Cardiac fibroblast (primary cell): ENCODE measurements at regions not wholly inside any gene's neighbourhood (a gene's known extent, or its start where the extent isn't known, plus 50 kb on each side); places are given as distances from the start of the nearest gene placed in this dataset.

Experiments
- DNase-seq, 2 donors: peaks; one replicate each; pipeline versions ENCODE4 v3.0.0 to v3.0.0-alpha.2; 2010; ENCODE audit warnings: low read depth in 2 of 2
- H3K4me3 ChIP-seq, 2 donors: replicated peaks in 1 of 2; 1 replicate in 1 of 2; 2 replicates in 1 of 2; pipeline ENCODE4 v1.5.1; 2011; ENCODE audit warnings: low read depth in 2 of 2, low read length in 2 of 2, mild to moderate bottlenecking in 2 of 2, moderate library complexity in 1 of 2
- TF ChIP-seq, protein P1 (sequence below): IDR thresholded peaks from one replicate; pipeline ENCODE4 v1.5.1; 2011; ENCODE audit warnings: low read depth, mild to moderate bottlenecking, low read length, inconsistent platforms

DNA sequence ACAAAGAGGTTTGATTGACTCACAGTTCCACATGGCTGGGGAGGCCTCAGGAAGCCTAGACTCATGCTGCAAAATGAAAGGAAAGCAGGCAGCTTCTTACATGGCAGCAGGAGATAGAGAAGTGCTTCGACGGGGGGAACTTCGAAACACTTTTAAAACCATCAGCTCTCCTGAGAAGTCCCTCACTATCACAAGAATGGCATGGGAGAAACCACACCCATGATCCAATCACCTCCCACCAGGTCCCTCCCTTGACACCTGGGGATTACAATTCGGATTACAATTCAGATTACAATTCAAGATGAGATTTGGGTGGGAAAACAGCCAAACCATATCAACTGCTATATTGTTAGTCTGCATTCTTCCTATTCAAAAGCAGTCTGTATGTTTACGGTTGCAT, 322.3 kb upstream of the ISL1 start:
- TF ChIP-seq, protein P1, sequence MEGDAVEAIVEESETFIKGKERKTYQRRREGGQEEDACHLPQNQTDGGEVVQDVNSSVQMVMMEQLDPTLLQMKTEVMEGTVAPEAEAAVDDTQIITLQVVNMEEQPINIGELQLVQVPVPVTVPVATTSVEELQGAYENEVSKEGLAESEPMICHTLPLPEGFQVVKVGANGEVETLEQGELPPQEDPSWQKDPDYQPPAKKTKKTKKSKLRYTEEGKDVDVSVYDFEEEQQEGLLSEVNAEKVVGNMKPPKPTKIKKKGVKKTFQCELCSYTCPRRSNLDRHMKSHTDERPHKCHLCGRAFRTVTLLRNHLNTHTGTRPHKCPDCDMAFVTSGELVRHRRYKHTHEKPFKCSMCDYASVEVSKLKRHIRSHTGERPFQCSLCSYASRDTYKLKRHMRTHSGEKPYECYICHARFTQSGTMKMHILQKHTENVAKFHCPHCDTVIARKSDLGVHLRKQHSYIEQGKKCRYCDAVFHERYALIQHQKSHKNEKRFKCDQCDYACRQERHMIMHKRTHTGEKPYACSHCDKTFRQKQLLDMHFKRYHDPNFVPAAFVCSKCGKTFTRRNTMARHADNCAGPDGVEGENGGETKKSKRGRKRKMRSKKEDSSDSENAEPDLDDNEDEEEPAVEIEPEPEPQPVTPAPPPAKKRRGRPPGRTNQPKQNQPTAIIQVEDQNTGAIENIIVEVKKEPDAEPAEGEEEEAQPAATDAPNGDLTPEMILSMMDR = no peak
- no peak for DNase-seq

DNA sequence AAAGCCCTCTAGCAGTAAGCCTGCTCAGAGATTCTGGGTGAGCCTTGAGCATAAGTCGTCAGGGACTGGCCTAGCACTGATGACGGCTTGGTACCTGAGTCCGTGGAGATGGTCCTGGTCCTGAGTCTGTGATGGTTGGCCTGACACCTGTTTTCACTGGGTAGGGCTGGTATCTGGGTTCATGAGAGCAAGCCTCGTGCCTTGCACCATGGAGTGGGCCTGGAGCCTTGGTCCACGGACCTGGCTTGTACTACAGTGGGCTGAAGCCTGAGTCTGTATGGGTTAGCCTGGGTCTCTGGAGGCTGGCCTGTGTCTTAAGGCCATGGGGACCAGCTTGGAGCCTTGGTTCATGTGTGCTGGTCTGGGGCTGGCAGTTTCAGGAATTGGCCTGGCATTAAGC, 310.3 kb upstream of the ISL1 start:
- no peak for DNase-seq
- TF ChIP-seq, protein P1 = no peak
- no peak overlapping the region for H3K4me3 ChIP-seq

More for the DNA sequence above, 322.3 kb upstream of the ISL1 start:
- H3K4me3 ChIP-seq = no peak overlapping the region

DNA sequence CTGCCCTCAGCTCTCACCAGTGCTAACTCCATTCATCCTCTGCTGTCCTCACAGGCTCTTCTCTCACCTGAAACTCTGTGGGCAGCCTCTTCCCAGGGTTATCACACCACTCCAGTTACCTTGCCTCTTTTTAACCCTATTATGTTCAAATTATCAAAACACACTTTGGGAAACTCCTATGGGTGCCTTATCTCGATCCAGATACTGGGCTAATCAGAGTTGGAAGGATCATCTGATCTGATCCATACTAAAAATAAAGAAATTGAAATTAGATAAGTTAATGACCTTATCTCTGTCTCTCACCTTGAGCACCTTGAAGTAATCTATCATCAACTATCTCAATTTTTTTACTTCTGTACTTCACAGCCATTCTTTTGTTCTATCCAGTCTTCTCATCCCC, 300.5 kb upstream of the ISL1 start:
- no peak for DNase-seq
- H3K4me3 ChIP-seq = no peak overlapping the region
- TF ChIP-seq, protein P1 = no peak

DNA sequence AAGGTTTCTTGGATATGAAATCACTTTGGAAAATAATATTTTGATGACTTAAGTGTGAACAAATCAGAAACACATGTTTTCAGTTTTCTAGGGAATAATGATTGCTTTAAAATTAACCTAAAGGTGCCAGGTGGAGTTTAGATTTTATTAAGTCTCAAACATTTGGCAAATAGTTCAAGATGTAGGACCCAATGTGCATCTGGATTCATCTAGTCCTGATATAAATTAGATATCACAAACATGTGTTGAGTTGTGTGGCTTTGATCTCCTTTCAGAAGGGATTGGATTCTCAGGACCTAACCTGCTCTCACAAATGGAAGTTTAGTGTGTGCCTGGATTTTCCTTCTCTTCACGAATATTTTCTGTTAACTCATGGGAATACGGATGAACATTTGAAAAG, 291.4 kb upstream of the ISL1 start:
- TF ChIP-seq, protein P1 = no peak
- no peak overlapping the region for H3K4me3 ChIP-seq
- DNase-seq = no peak

DNA sequence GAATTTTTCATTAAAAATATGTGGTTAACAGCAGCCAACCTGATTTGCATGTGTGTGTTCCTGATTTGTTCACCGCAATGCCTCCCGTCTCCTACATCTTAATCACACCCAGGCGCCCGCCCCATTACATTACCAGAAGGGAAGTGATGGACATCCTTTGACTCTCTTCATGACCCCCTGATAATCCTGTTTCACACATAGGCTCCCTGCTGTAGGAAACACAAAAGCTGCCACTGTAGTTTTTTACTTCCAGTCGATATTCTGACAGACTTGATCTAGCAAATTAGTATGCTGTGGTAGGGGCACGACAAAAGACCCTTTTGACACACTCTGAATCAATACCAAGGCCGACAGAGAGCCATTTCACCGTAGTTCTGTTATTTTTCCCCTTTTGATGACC, 287.8 kb upstream of the ISL1 start:
- no peak overlapping the region for H3K4me3 ChIP-seq
- no peak for DNase-seq
- TF ChIP-seq, protein P1 = no peak

DNA sequence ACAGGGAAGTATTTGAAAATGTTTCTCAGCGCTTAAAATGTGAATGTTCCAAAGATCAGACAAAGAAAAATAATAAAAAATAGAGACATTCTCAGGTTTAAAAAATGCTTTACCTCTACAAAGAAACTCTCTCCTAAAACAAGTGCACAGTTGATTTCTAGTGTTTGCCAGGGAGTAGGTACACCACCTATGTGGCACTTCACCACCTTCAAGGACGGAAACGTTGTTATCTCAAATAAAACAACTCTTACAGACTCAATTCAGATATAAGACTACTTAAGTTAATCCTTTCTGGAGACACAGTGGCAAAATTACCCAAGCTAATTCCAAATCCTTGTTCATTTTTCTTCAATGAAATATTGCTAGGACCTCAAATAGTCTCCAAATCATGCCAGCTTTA, 286.4 kb upstream of the ISL1 start:
- TF ChIP-seq, protein P1 = no peak
- H3K4me3 ChIP-seq = no peak overlapping the region
- DNase-seq = no peak

DNA sequence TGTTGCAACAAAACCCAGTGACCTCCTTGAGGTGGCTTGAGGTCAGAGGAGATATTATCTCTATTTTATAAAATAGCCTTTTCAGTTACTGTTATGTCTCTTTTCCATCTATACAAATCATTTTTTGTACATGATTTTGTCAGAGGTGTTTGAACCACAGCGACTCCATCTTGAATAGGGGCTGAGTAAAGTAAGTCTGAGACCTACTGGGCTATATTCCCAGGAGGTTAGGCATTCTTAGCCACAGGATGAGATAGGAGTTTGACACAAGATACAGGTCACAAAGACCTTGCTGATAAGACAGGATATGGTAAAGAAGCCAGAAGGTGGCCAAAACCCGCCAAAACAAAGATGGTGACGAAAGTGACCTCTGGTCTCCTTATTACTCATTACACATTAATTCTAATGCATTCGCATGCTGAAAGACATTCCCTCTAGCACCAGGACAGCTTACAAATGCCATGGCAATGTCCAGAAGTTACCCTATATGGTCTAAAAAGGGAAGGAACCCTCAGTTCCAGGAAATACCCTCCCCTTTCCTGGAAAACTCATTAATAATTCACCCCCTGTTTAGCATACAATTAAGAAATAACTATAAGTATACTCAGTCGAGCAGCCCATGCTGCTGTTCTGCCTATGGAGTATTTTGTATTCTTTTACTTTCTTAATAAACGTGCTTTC, 283.9 kb upstream of the ISL1 start:
- no peak for DNase-seq
- no peak overlapping the region for H3K4me3 ChIP-seq
- TF ChIP-seq, protein P1 = no peak
